ENCODE measurements at regions not wholly inside any gene's neighbourhood (a gene's known extent, or its start where the extent isn't known, plus 50 kb on each side); places are given as distances from the start of the nearest gene placed in this dataset.

GRCh38 chr2:140011287-140011686 lies 1231.1 kb upstream of the NXPH2 start:
- DNase-seq: no peak
- Histone ChIP-seq H3K27me3 (ENCODE audit: control insufficient read depth in 3 of 3, insufficient read depth in 3 of 3, low read length in 3 of 3) (no peaks in the 10 kb centered on the region), H3K9me3 (ENCODE audit: control insufficient read depth in 2 of 2, insufficient read depth in 1 of 2, low read depth in 1 of 2, low read length in 1 of 2) (no peaks in the 10 kb centered on the region), H3K4me3 (ENCODE audit: low read depth in 1 of 3, low read length in 3 of 3) (no peak overlapping the region), H3K4me1 (ENCODE audit: control insufficient read depth in 3 of 3, insufficient read depth in 2 of 3, low read depth in 1 of 3, low read length in 2 of 3) (no peaks in the 10 kb centered on the region), H3K27ac (ENCODE audit: low read depth in 1 of 3, low read length in 2 of 3) (no peak overlapping the region), H3K36me3 (ENCODE audit: control insufficient read depth in 3 of 3, insufficient read depth in 2 of 3, low read depth in 1 of 3, low read length in 3 of 3) (no peaks in the 10 kb centered on the region)
- WGBS, 3 donors: 59 to 70% (median 63%) methylated on average over 2 of the region's 2 CpGs
- FAIRE-seq: no peak

- WGBS, 3 donors: 28 to 47% (median 47%) methylated on average over 2 of the region's 2 CpGs
- Histone ChIP-seq H3K27ac (ENCODE audit: low read depth in 1 of 3, low read length in 2 of 3) (no peak overlapping the region), H3K9me3 (ENCODE audit: control insufficient read depth in 2 of 2, insufficient read depth in 1 of 2, low read depth in 1 of 2, low read length in 1 of 2) (no peaks in the 10 kb centered on the region), H3K4me1 (ENCODE audit: control insufficient read depth in 3 of 3, insufficient read depth in 2 of 3, low read depth in 1 of 3, low read length in 2 of 3) (no peaks in the 10 kb centered on the region), H3K36me3 (ENCODE audit: control insufficient read depth in 3 of 3, insufficient read depth in 2 of 3, low read depth in 1 of 3, low read length in 3 of 3) (no peaks in the 10 kb centered on the region), H3K27me3 (ENCODE audit: control insufficient read depth in 3 of 3, insufficient read depth in 3 of 3, low read length in 3 of 3) (no peaks in the 10 kb centered on the region), H3K4me3 (ENCODE audit: low read depth in 1 of 3, low read length in 3 of 3) (no peak overlapping the region)
- FAIRE-seq (no peak), DNase-seq (no peak)
These were observed 1221.9 kb upstream of the NXPH2 start for GRCh38 chr2:140002110-140002509.

- no peaks in the 10 kb centered on the region for H3K27me3 ChIP-seq (ENCODE audit: control insufficient read depth in 3 of 3, insufficient read depth in 3 of 3, low read length in 3 of 3)
- FAIRE-seq: no peak
- no peak for DNase-seq
- no peaks in the 10 kb centered on the region for H3K36me3 ChIP-seq (ENCODE audit: control insufficient read depth in 3 of 3, insufficient read depth in 2 of 3, low read depth in 1 of 3, low read length in 3 of 3)
- no peak overlapping the region for H3K4me3 ChIP-seq (ENCODE audit: low read depth in 1 of 3, low read length in 3 of 3)
- no peaks in the 10 kb centered on the region for H3K4me1 ChIP-seq (ENCODE audit: control insufficient read depth in 3 of 3, insufficient read depth in 2 of 3, low read depth in 1 of 3, low read length in 2 of 3)
- 73 to 84% (median 75%) methylated on average over 6 of the region's 6 CpGs for whole genome bisulfite sequencing, 3 donors
- H3K9me3 ChIP-seq (ENCODE audit: control insufficient read depth in 2 of 2, insufficient read depth in 1 of 2, low read depth in 1 of 2, low read length in 1 of 2): peaks cover 0 to 19% of the 10 kb centered on the region in 2 donors
- no peak overlapping the region for H3K27ac ChIP-seq (ENCODE audit: low read depth in 1 of 3, low read length in 2 of 3)
These were observed 1212.6 kb upstream of the NXPH2 start for GRCh38 chr2:139992711-139993345.

- no peaks in the 10 kb centered on the region for H3K4me1 ChIP-seq (ENCODE audit: control insufficient read depth in 3 of 3, insufficient read depth in 2 of 3, low read depth in 1 of 3, low read length in 2 of 3)
- DNase-seq (no peak), FAIRE-seq (no peak)
- H3K36me3 ChIP-seq (ENCODE audit: control insufficient read depth in 3 of 3, insufficient read depth in 2 of 3, low read depth in 1 of 3, low read length in 3 of 3): no peaks in the 10 kb centered on the region
- H3K27me3 ChIP-seq (ENCODE audit: control insufficient read depth in 3 of 3, insufficient read depth in 3 of 3, low read length in 3 of 3): no peaks in the 10 kb centered on the region
- WGBS, 3 donors: 89 to 94% (median 90%) methylated on average over 6 of the region's 6 CpGs
- H3K27ac ChIP-seq (ENCODE audit: low read depth in 1 of 3, low read length in 2 of 3): no peak overlapping the region
- no peak overlapping the region for H3K4me3 ChIP-seq (ENCODE audit: low read depth in 1 of 3, low read length in 3 of 3)
- peaks cover 0 to 19% of the 10 kb centered on the region in 2 donors for H3K9me3 ChIP-seq (ENCODE audit: control insufficient read depth in 2 of 2, insufficient read depth in 1 of 2, low read depth in 1 of 2, low read length in 1 of 2)
These were observed 1211.9 kb upstream of the NXPH2 start for GRCh38 chr2:139992078-139992477.

- H3K9me3 ChIP-seq (ENCODE audit: control insufficient read depth in 2 of 2, insufficient read depth in 1 of 2, low read depth in 1 of 2, low read length in 1 of 2): peaks cover 0 to 19% of the 10 kb centered on the region in 2 donors
- DNase-seq (no peak), FAIRE-seq (no peak)
- no peaks in the 10 kb centered on the region for H3K36me3 ChIP-seq (ENCODE audit: control insufficient read depth in 3 of 3, insufficient read depth in 2 of 3, low read depth in 1 of 3, low read length in 3 of 3)
- no peak overlapping the region for H3K4me3 ChIP-seq (ENCODE audit: low read depth in 1 of 3, low read length in 3 of 3)
- no peaks in the 10 kb centered on the region for H3K27me3 ChIP-seq (ENCODE audit: control insufficient read depth in 3 of 3, insufficient read depth in 3 of 3, low read length in 3 of 3)
- WGBS, 3 donors: 93 to 95% (median 94%) methylated on average over 29 to 40 of the region's 40 CpGs
- H3K27ac ChIP-seq (ENCODE audit: low read depth in 1 of 3, low read length in 2 of 3): no peak overlapping the region
- no peaks in the 10 kb centered on the region for H3K4me1 ChIP-seq (ENCODE audit: control insufficient read depth in 3 of 3, insufficient read depth in 2 of 3, low read depth in 1 of 3, low read length in 2 of 3)
These were observed 1210.6 kb upstream of the NXPH2 start for GRCh38 chr2:139990646-139991335.

GRCh38 chr2:139969323-139969722 lies 1189.1 kb upstream of the NXPH2 start:
- DNase-seq: no peak
- Histone ChIP-seq H3K4me1 (ENCODE audit: control insufficient read depth in 3 of 3, insufficient read depth in 2 of 3, low read depth in 1 of 3, low read length in 2 of 3) (no peaks in the 10 kb centered on the region), H3K27ac (ENCODE audit: low read depth in 1 of 3, low read length in 2 of 3) (no peak overlapping the region), H3K36me3 (ENCODE audit: control insufficient read depth in 3 of 3, insufficient read depth in 2 of 3, low read depth in 1 of 3, low read length in 3 of 3) (no peaks in the 10 kb centered on the region), H3K4me3 (ENCODE audit: low read depth in 1 of 3, low read length in 3 of 3) (no peak overlapping the region), H3K27me3 (ENCODE audit: control insufficient read depth in 3 of 3, insufficient read depth in 3 of 3, low read length in 3 of 3) (no peaks in the 10 kb centered on the region), H3K9me3 (ENCODE audit: control insufficient read depth in 2 of 2, insufficient read depth in 1 of 2, low read depth in 1 of 2, low read length in 1 of 2) (no peaks in the 10 kb centered on the region)
- whole genome bisulfite sequencing, 3 donors: 60 to 77% (median 63%) methylated on average over 3 of the region's 3 CpGs
- no peak for FAIRE-seq

GRCh38 chr2:139968588-139968987 lies 1188.4 kb upstream of the NXPH2 start:
- H3K4me3 ChIP-seq (ENCODE audit: low read depth in 1 of 3, low read length in 3 of 3): no peak overlapping the region
- no peaks in the 10 kb centered on the region for H3K4me1 ChIP-seq (ENCODE audit: control insufficient read depth in 3 of 3, insufficient read depth in 2 of 3, low read depth in 1 of 3, low read length in 2 of 3)
- H3K27ac ChIP-seq (ENCODE audit: low read depth in 1 of 3, low read length in 2 of 3): no peak overlapping the region
- no peaks in the 10 kb centered on the region for H3K27me3 ChIP-seq (ENCODE audit: control insufficient read depth in 3 of 3, insufficient read depth in 3 of 3, low read length in 3 of 3)
- no peak for DNase-seq
- 70 to 78% (median 71%) methylated on average over 5 of the region's 5 CpGs for WGBS, 3 donors
- FAIRE-seq: no peak
- H3K36me3 ChIP-seq (ENCODE audit: control insufficient read depth in 3 of 3, insufficient read depth in 2 of 3, low read depth in 1 of 3, low read length in 3 of 3): no peaks in the 10 kb centered on the region
- H3K9me3 ChIP-seq (ENCODE audit: control insufficient read depth in 2 of 2, insufficient read depth in 1 of 2, low read depth in 1 of 2, low read length in 1 of 2): no peaks in the 10 kb centered on the region

- H3K9me3 ChIP-seq (ENCODE audit: control insufficient read depth in 2 of 2, insufficient read depth in 1 of 2, low read depth in 1 of 2, low read length in 1 of 2): no peaks in the 10 kb centered on the region
- DNase-seq: no peak
- H3K4me3 ChIP-seq (ENCODE audit: low read depth in 1 of 3, low read length in 3 of 3): no peak overlapping the region
- FAIRE-seq: no peak
- WGBS, 3 donors: 54 to 64% (median 60%) methylated on average over 1 of the region's 1 CpG
- H3K27ac ChIP-seq (ENCODE audit: low read depth in 1 of 3, low read length in 2 of 3): no peak overlapping the region
- H3K36me3 ChIP-seq (ENCODE audit: control insufficient read depth in 3 of 3, insufficient read depth in 2 of 3, low read depth in 1 of 3, low read length in 3 of 3): no peaks in the 10 kb centered on the region
- H3K27me3 ChIP-seq (ENCODE audit: control insufficient read depth in 3 of 3, insufficient read depth in 3 of 3, low read length in 3 of 3): no peaks in the 10 kb centered on the region
- no peaks in the 10 kb centered on the region for H3K4me1 ChIP-seq (ENCODE audit: control insufficient read depth in 3 of 3, insufficient read depth in 2 of 3, low read depth in 1 of 3, low read length in 2 of 3)
These were observed 1187.5 kb upstream of the NXPH2 start for GRCh38 chr2:139967665-139968064.

Data from small intestine (tissue), 7 donors.